ENCODE measurements at regions not wholly inside any gene's neighbourhood (a gene's known extent, or its start where the extent isn't known, plus 50 kb on each side); places are given as distances from the start of the nearest gene placed in this dataset.

DNA sequence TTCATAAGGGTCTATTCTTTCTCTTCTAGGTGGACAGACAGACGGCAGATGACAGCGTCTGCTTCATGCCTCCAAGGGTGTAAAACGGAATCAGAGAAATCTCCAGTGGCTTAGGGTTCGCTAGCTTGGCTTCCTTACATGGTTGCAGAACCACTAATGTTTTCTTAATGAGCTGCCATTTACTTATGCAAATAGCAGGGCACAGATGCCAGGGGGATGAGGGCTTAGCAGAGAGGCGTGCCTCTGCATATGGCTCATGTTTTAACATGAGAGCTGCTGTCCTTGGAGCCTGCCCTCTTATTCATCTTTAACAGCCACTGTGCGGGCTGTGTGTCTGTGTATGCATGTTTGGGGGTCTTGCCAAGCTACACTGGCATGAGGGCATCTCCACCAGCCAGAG lies 119.6 kb downstream of the IER5 start:
- Histone ChIP-seq H3K4me2 (ENCODE audit: low read length) (no peak overlapping the region), H3K9me2 (ENCODE audit: insufficient read depth, low read length) (no peaks in the 10 kb centered on the region), H3K4me1 (ENCODE audit: insufficient read depth, low read length, poor library complexity, severe bottlenecking) (no peaks in the 10 kb centered on the region), H3K79me2 (ENCODE audit: insufficient read depth, low read depth, low read length) (no peaks in the 10 kb centered on the region), H4K20me1 (ENCODE audit: insufficient read depth, low read length) (no peaks in the 10 kb centered on the region), H3K36me3 (ENCODE audit: insufficient read depth, low read length) (no peaks in the 10 kb centered on the region), H2AFZ (ENCODE audit: low read length) (no peak overlapping the region), H3K27ac (ENCODE audit: low read depth, low read length, poor library complexity, severe bottlenecking) (no peak overlapping the region), H3K9me3 (ENCODE audit: low read length) (no peaks in the 10 kb centered on the region), H3K4me3 (ENCODE audit: low read depth, low read length, poor library complexity, severe bottlenecking) (no peak overlapping the region)
- intact Hi-C loops (cut with micrococcal nuclease; ENCODE audit: unreplicated experiment), result no loop called here
- no peak for DNase-seq (ENCODE audit: low spot score)
- ChIA-PET POLR2A (no interaction called here), CTCF (ENCODE audit: unreplicated experiment) (no interaction called here)
- TF ChIP-seq CTCF (conservative IDR thresholded peaks at IDR 0.05; ENCODE audit: low read length) (no peak), EZH2phosphoT487 (IDR thresholded peaks at IDR 0.05; ENCODE audit: borderline replicate concordance, low read depth, low read length) (no peak)
- BruUV-seq (replicated peaks), result no TSS peak

GRCh38 chr1:181208967-181209366 lies 120.5 kb downstream of the IER5 start:
- no peaks in the 10 kb centered on the region for H3K79me2 ChIP-seq (ENCODE audit: insufficient read depth, low read depth, low read length)
- TF ChIP-seq EZH2phosphoT487 (IDR thresholded peaks at IDR 0.05; ENCODE audit: borderline replicate concordance, low read depth, low read length) (no peak), CTCF (conservative IDR thresholded peaks at IDR 0.05; ENCODE audit: low read length) (no peak)
- intact Hi-C loops (cut with micrococcal nuclease; ENCODE audit: unreplicated experiment), result no loop called here
- no TSS peak for BruUV-seq (replicated peaks)
- ChIA-PET CTCF (ENCODE audit: unreplicated experiment) (no interaction called here), POLR2A (interaction anchor here (0.6 kb wide), 1 partner anchor 14 kb away, joined by 3 read pairs; no protein-coding TSS in a partner anchor)
- no peak overlapping the region for H2AFZ ChIP-seq (ENCODE audit: low read length)
- no peak overlapping the region for H3K4me3 ChIP-seq (ENCODE audit: low read depth, low read length, poor library complexity, severe bottlenecking)
- no peaks in the 10 kb centered on the region for H3K4me1 ChIP-seq (ENCODE audit: insufficient read depth, low read length, poor library complexity, severe bottlenecking)
- H3K9me2 ChIP-seq (ENCODE audit: insufficient read depth, low read length), result no peaks in the 10 kb centered on the region
- H4K20me1 ChIP-seq (ENCODE audit: insufficient read depth, low read length), result no peaks in the 10 kb centered on the region
- no peak overlapping the region for H3K4me2 ChIP-seq (ENCODE audit: low read length)
- H3K36me3 ChIP-seq (ENCODE audit: insufficient read depth, low read length), result no peaks in the 10 kb centered on the region
- H3K27ac ChIP-seq (ENCODE audit: low read depth, low read length, poor library complexity, severe bottlenecking), result no peak overlapping the region
- no peaks in the 10 kb centered on the region for H3K9me3 ChIP-seq (ENCODE audit: low read length)
- no peak for DNase-seq (ENCODE audit: low spot score)

DNA sequence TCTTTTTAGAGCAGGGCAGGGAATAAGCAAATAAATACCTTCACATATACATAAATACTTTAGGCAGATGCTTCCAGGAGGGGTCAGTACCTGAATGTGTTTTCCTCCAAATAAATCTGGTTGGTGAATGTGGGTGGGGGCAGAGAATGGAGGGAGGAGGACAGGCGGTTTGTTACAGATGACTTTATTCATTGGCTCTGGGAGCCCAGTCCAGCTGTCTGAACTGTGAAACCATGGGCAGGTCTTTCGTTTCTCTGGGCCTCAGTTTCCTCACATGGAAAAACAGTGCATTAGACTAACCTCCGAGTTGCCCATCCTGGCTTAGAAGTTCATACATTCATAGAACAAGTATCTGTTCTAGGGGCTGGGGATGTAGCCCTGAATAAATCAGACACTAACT lies 124.6 kb downstream of the IER5 start:
- no peak overlapping the region for H3K27ac ChIP-seq (ENCODE audit: low read depth, low read length, poor library complexity, severe bottlenecking)
- H3K79me2 ChIP-seq (ENCODE audit: insufficient read depth, low read depth, low read length), result no peaks in the 10 kb centered on the region
- no peak overlapping the region for H3K4me2 ChIP-seq (ENCODE audit: low read length)
- no peaks in the 10 kb centered on the region for H3K36me3 ChIP-seq (ENCODE audit: insufficient read depth, low read length)
- H3K4me1 ChIP-seq (ENCODE audit: insufficient read depth, low read length, poor library complexity, severe bottlenecking), result no peaks in the 10 kb centered on the region
- POLR2A ChIA-PET, result no interaction called here
- H3K4me3 ChIP-seq (ENCODE audit: low read depth, low read length, poor library complexity, severe bottlenecking), result no peak overlapping the region
- no peak for TF ChIP-seq CTCF (conservative IDR thresholded peaks at IDR 0.05; ENCODE audit: low read length)
- TF ChIP-seq EZH2phosphoT487 (IDR thresholded peaks at IDR 0.05; ENCODE audit: borderline replicate concordance, low read depth, low read length), result no peak
- no TSS peak for BruUV-seq (replicated peaks)
- no peaks in the 10 kb centered on the region for H3K9me3 ChIP-seq (ENCODE audit: low read length)
- CTCF ChIA-PET (ENCODE audit: unreplicated experiment), result no interaction called here
- intact Hi-C loops (cut with micrococcal nuclease; ENCODE audit: unreplicated experiment), result no loop called here
- DNase-seq (ENCODE audit: low spot score), result no peak
- H4K20me1 ChIP-seq (ENCODE audit: insufficient read depth, low read length), result no peaks in the 10 kb centered on the region
- H2AFZ ChIP-seq (ENCODE audit: low read length), result no peak overlapping the region
- no peaks in the 10 kb centered on the region for H3K9me2 ChIP-seq (ENCODE audit: insufficient read depth, low read length)
